Mesendoderm (in vitro differentiated cells): ENCODE measurements at regions not wholly inside any gene's neighbourhood (a gene's known extent, or its start where the extent isn't known, plus 50 kb on each side); places are given as distances from the start of the nearest gene placed in this dataset.
"Not testable (repeated sequence)": the region's sequence is repeated elsewhere in the genome, so short reads cannot be mapped to it uniquely, and the experiment has no call there.

Experiments used
- DNase-seq: peaks from one replicate; pipeline ENCODE4 v3.0.0; 2013
- H2AK5ac ChIP-seq: 2 replicates; pipeline ENCODE4 v1.6.1; 2013; ENCODE audit warnings: low read length, inconsistent platforms
- H2BK120ac ChIP-seq: 2 replicates; pipeline ENCODE4 v1.6.1; 2013; ENCODE audit warnings: low read depth, mild to moderate bottlenecking, low read length, moderate library complexity, mixed read lengths
- H2BK15ac ChIP-seq: replicated peaks from 2 replicates; pipeline ENCODE4 v1.6.1; 2013; ENCODE audit warnings: low read depth, mild to moderate bottlenecking, moderate library complexity
- H2BK5ac ChIP-seq: 2 replicates; pipeline ENCODE4 v1.6.1; 2013; ENCODE audit warnings: low read length, inconsistent platforms
- H3K18ac ChIP-seq: 2 replicates; pipeline ENCODE4 v1.6.1; 2013; ENCODE audit warnings: mild to moderate bottlenecking, low read length, mixed read lengths
- H3K23ac ChIP-seq: one replicate; pipeline ENCODE4 v1.6.1; 2013; ENCODE audit warnings: low read length
- H3K27ac ChIP-seq: 2 replicates; pipeline ENCODE4 v1.5.1; 2013; ENCODE audit warnings: low read depth, mild to moderate bottlenecking, inconsistent platforms, low read length, moderate library complexity
- H3K27me3 ChIP-seq: 2 replicates; pipeline ENCODE4 v1.6.1; 2013; ENCODE audit warnings: low read length, control low read depth, mild to moderate bottlenecking, inconsistent platforms; ENCODE audit not compliant: insufficient read depth, poor library complexity
- H3K36me3 ChIP-seq: 2 replicates; pipeline ENCODE4 v1.6.1; 2013; ENCODE audit warnings: low read length, inconsistent platforms; ENCODE audit not compliant: control insufficient read depth, insufficient read depth
- H3K4ac ChIP-seq: one replicate; pipeline ENCODE4 v1.6.1; 2013; ENCODE audit warnings: low read depth, mild to moderate bottlenecking, low read length, moderate library complexity
- H3K4me1 ChIP-seq: 2 replicates; pipeline ENCODE4 v1.6.1; 2013; ENCODE audit warnings: low read depth, low read length, inconsistent platforms; ENCODE audit not compliant: control insufficient read depth
- H3K4me2 ChIP-seq: 2 replicates; pipeline ENCODE4 v1.6.1; 2013; ENCODE audit warnings: low read length
- H3K4me3 ChIP-seq: 2 replicates; pipeline ENCODE4 v1.5.1; 2013; ENCODE audit warnings: mild to moderate bottlenecking, low read length
- H3K56ac ChIP-seq: one replicate; pipeline ENCODE4 v1.6.1; 2013; ENCODE audit warnings: low read length
- H3K79me1 ChIP-seq: 2 replicates; pipeline ENCODE4 v1.6.1; 2013; ENCODE audit warnings: low read length, inconsistent platforms
- H3K79me2 ChIP-seq: 2 replicates; pipeline ENCODE4 v1.6.1; 2013; ENCODE audit warnings: mild to moderate bottlenecking, low read length; ENCODE audit not compliant: control insufficient read depth, insufficient read depth
- H3K9ac ChIP-seq: 2 replicates; pipeline ENCODE4 v1.6.1; 2013; ENCODE audit warnings: low read length, inconsistent platforms
- H4K5ac ChIP-seq: one replicate; pipeline ENCODE4 v1.6.1; 2013; ENCODE audit warnings: low read length
- H4K8ac ChIP-seq: one replicate; pipeline ENCODE4 v1.6.1; 2013; ENCODE audit warnings: low read depth, mild to moderate bottlenecking, control low read depth, low read length, moderate library complexity
- WGBS: extraction: QIAGEN DNeasy Blood & Tissue Kit; methylation state at CpG from one replicate; pipeline ENCODE4 v1.1.7; 2013; ENCODE audit warnings: low lambda C conversion rate, missing lambda C conversion rate; ENCODE audit not compliant: insufficient coverage; ENCODE audit errors: extremely low coverage; 5-methylcytosine and 5-hydroxymethylcytosine counted together

DNA sequence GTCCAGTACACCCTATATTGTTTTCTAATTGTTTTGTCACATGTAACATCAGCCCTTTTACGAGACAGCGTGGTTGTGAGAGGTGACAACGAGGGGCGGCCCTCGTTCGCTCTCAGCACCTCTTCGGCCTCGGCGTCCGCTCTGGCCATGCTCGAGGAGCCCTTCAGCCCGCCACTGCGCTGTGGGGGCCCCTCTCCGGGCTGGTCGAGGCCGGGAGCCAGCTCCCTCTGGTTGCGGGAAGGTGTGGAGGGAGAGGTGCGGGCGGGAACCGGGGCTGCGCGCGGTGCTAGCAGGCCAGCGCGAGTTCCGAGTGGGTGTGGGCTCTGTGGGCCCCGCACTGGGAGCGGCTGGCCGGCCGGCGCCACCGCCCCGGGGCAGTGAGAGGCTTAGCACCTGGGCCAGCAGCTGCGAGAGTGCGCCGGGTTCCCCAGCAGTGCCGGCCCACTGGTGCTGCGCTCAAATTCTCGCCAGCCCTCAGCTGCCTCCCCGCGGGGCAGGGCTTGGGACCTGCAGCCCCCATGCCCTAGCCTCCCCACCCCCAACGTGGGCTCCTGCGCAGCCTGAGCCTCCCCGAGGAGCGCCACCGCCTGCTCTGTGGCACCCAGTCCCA, 145.0 kb downstream of the PSAT1 start:
- Histone ChIP-seq H3K79me1 (no peaks in the 10 kb centered on the region), H4K8ac (no peak overlapping the region), H3K18ac (no peak overlapping the region), H3K36me3 (no peaks in the 10 kb centered on the region), H2BK120ac (no peak overlapping the region), H2BK5ac (no peak overlapping the region), H3K4ac (no peak overlapping the region), H3K27ac (no peak overlapping the region), H3K4me3 (no peak overlapping the region), H3K4me1 (peaks cover 4% of the 10 kb centered on the region), H4K5ac (no peak overlapping the region), H3K56ac (no peak overlapping the region), H3K9ac (no peak overlapping the region), H3K27me3 (no peaks in the 10 kb centered on the region), H2BK15ac (no peak overlapping the region), H3K4me2 (no peak overlapping the region), H3K79me2 (no peaks in the 10 kb centered on the region), H2AK5ac (no peak overlapping the region), H3K23ac (no peak overlapping the region)
- no CpG with 5 or more reads among the region's 46 CpGs for WGBS
- no peak for DNase-seq

- H3K4ac ChIP-seq, H2BK15ac ChIP-seq, H3K79me1 ChIP-seq, H2AK5ac ChIP-seq, H3K56ac ChIP-seq, H3K27ac ChIP-seq, DNase-seq, H4K5ac ChIP-seq, H3K27me3 ChIP-seq, H3K79me2 ChIP-seq, H3K4me3 ChIP-seq, H3K23ac ChIP-seq, H4K8ac ChIP-seq, H3K9ac ChIP-seq, H3K4me2 ChIP-seq, H3K36me3 ChIP-seq, H2BK120ac ChIP-seq, H3K4me1 ChIP-seq, H2BK5ac ChIP-seq, H3K18ac ChIP-seq: not testable (repeated sequence)
- no CpG with 5 or more reads among the region's 7 CpGs for WGBS
Observed at GRCh38 chr9:78442577-78442976, 145.7 kb downstream of the PSAT1 start.

DNA sequence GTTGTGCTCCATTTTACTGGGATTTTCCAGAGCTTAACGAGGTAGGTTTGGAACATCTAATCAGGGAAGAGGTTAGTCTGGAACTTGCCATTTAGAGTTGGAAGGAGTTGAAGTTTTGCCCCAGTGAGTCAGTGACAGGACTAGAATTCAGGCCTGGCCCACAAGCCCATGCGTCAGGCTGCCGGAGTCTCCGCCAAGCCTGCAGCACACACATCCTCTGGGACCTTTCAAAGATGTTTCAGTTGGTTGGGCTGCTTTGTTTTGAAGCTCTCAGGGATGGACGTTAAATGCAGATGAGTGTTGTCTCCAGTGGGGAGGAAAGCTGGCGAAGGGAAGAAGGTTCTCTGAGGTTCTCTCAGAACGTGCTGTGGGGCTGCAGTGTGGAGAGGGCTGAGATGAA, 147.0 kb downstream of the PSAT1 start:
- Histone ChIP-seq H3K27me3 (no peaks in the 10 kb centered on the region), H4K8ac (no peak overlapping the region), H3K18ac (no peak overlapping the region), H3K4me1 (peaks cover 3% of the 10 kb centered on the region), H2BK120ac (no peak overlapping the region), H3K56ac (no peak overlapping the region), H3K4me3 (no peak overlapping the region), H3K79me2 (no peaks in the 10 kb centered on the region), H3K4ac (no peak overlapping the region), H3K4me2 (no peak overlapping the region), H2BK5ac (no peak overlapping the region), H3K36me3 (no peaks in the 10 kb centered on the region), H3K23ac (no peak overlapping the region), H3K27ac (no peak overlapping the region), H3K9ac (no peak overlapping the region), H3K79me1 (no peaks in the 10 kb centered on the region), H2BK15ac (no peak overlapping the region), H2AK5ac (no peak overlapping the region), H4K5ac (no peak overlapping the region)
- DNase-seq, result no peak
- no CpG with 5 or more reads among the region's 7 CpGs for WGBS

GRCh38 chr9:78448960-78449673, 152.2 kb downstream of the PSAT1 start:
- no peak overlapping the region for H3K4ac ChIP-seq
- no CpG with 5 or more reads among the region's 8 CpGs for WGBS
- H2BK15ac ChIP-seq, result no peak overlapping the region
- H3K56ac ChIP-seq, result no peak overlapping the region
- H4K5ac ChIP-seq, result no peak overlapping the region
- H3K18ac ChIP-seq, result no peak overlapping the region
- no peak overlapping the region for H2BK5ac ChIP-seq
- H4K8ac ChIP-seq, result no peak overlapping the region
- H3K9ac ChIP-seq, result no peak overlapping the region
- H3K4me1 ChIP-seq, result no peaks in the 10 kb centered on the region
- H3K27me3 ChIP-seq, result no peaks in the 10 kb centered on the region
- H3K36me3 ChIP-seq, result no peaks in the 10 kb centered on the region
- no peak for DNase-seq
- no peak overlapping the region for H2BK120ac ChIP-seq
- no peak overlapping the region for H2AK5ac ChIP-seq
- H3K27ac ChIP-seq, result no peak overlapping the region
- no peaks in the 10 kb centered on the region for H3K79me1 ChIP-seq
- H3K4me3 ChIP-seq, result no peak overlapping the region
- H3K4me2 ChIP-seq, result no peak overlapping the region
- no peak overlapping the region for H3K23ac ChIP-seq
- H3K79me2 ChIP-seq, result no peaks in the 10 kb centered on the region

GRCh38 chr9:78453450-78453849, 156.5 kb downstream of the PSAT1 start:
- Histone ChIP-seq H3K4ac (no peak overlapping the region), H2BK5ac (no peak overlapping the region), H3K9ac (no peak overlapping the region), H3K36me3 (no peaks in the 10 kb centered on the region), H2BK15ac (no peak overlapping the region), H3K4me1 (no peaks in the 10 kb centered on the region), H2BK120ac (no peak overlapping the region), H4K8ac (no peak overlapping the region), H4K5ac (no peak overlapping the region), H2AK5ac (no peak overlapping the region), H3K79me1 (no peaks in the 10 kb centered on the region), H3K56ac (no peak overlapping the region), H3K27me3 (no peaks in the 10 kb centered on the region), H3K18ac (no peak overlapping the region), H3K79me2 (no peaks in the 10 kb centered on the region), H3K23ac (no peak overlapping the region), H3K4me2 (no peak overlapping the region), H3K27ac (no peak overlapping the region), H3K4me3 (no peak overlapping the region)
- DNase-seq, result no peak
- no CpG with 5 or more reads among the region's 7 CpGs for WGBS

- no peak overlapping the region for H3K4me3 ChIP-seq
- no peak overlapping the region for H3K56ac ChIP-seq
- H2BK120ac ChIP-seq, result no peak overlapping the region
- H3K27ac ChIP-seq, result no peak overlapping the region
- no peak overlapping the region for H2BK5ac ChIP-seq
- no peak overlapping the region for H3K4me2 ChIP-seq
- no peaks in the 10 kb centered on the region for H3K79me2 ChIP-seq
- H3K23ac ChIP-seq, result no peak overlapping the region
- H4K5ac ChIP-seq, result no peak overlapping the region
- H3K27me3 ChIP-seq, result no peaks in the 10 kb centered on the region
- no peaks in the 10 kb centered on the region for H3K79me1 ChIP-seq
- H3K18ac ChIP-seq, result no peak overlapping the region
- no peaks in the 10 kb centered on the region for H3K36me3 ChIP-seq
- H3K4ac ChIP-seq, result no peak overlapping the region
- no peak overlapping the region for H4K8ac ChIP-seq
- no CpG with 5 or more reads among the region's 2 CpGs for WGBS
- DNase-seq, result peak; percentile 29
- no peak overlapping the region for H2BK15ac ChIP-seq
- H3K9ac ChIP-seq, result no peak overlapping the region
- H2AK5ac ChIP-seq, result no peak overlapping the region
- no peaks in the 10 kb centered on the region for H3K4me1 ChIP-seq
Observed at GRCh38 chr9:78462611-78463010, 165.7 kb downstream of the PSAT1 start.
